Gastrocnemius medialis (tissue), 4 donors: ENCODE measurements at regions not wholly inside any gene's neighbourhood (a gene's known extent, or its start where the extent isn't known, plus 50 kb on each side); places are given as distances from the start of the nearest gene placed in this dataset.

Source experiments
- CTCF ChIP-seq, 5 experiments: fragments of 450-650 bp in 3 of 5; fragments of 200-600 bp in 2 of 5; sonication (generic) in 2 of 5; IDR thresholded peaks in 4 of 5; conservative IDR thresholded peaks in 1 of 5; 1 replicate in 4 of 5; 2 replicates in 1 of 5; pipeline ENCODE4 v1.5.1; 2016 to 2019; ENCODE audit warnings: antibody characterized with exemption in 5 of 5, mild to moderate bottlenecking in 3 of 5, moderate library complexity in 3 of 5
- POLR2A ChIP-seq, 2 donors: fragments of 450-650 bp; IDR thresholded peaks; one replicate each; pipeline ENCODE4 v1.6.1; 2017; ENCODE audit warnings: antibody characterized with exemption in 2 of 2, mild to moderate bottlenecking in 2 of 2, moderate library complexity in 2 of 2

DNA sequence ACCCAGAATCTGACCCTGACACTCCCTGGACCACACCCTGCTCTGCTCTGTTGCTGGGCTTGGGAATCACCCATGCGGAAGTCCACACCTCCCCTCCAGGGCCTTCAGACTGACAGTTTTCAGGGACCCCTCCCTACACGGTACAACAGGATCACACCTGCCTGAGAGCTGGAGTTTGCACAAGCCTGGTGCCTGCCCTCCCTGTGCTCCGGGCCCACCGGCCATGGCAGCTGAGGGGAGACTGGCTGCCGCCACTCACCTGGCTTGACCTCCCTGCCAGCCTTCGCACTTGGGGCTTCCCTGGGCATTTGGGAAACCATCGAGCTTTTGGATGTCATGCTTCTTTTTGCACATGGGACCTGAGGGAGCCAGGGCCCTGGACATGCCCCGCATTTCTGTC, 95.9 kb upstream of the ANKRD34C start:
- TF ChIP-seq CTCF (IDR thresholded peaks at IDR 0.05 in 4 of 5, conservative IDR thresholded peaks at IDR 0.05 in 1 of 5) (no peak), POLR2A (IDR thresholded peaks at IDR 0.05) (no peak)
